Ascending aorta (tissue), 2 donors: ENCODE measurements at regions not wholly inside any gene's neighbourhood (a gene's known extent, or its start where the extent isn't known, plus 50 kb on each side); places are given as distances from the start of the nearest gene placed in this dataset.
A peak's percentile ranks its signal among the peaks of the same experiment; 100 is the strongest.

Experiments
- DNase-seq, 2 donors: peaks; one replicate each; pipeline ENCODE4 v3.0.0-alpha.2; 2019; ENCODE audit warnings: low spot score in 2 of 2
- H3K27ac ChIP-seq, 2 donors: fragments of 200-600 bp; sonication (generic); one replicate each; pipeline ENCODE4 v1.5.1; 2016 to 2017; ENCODE audit warnings: mild to moderate bottlenecking in 1 of 2
- H3K27me3 ChIP-seq: fragments of 200-600 bp; sonication (generic); one replicate; pipeline ENCODE4 v1.5.1; 2017
- H3K36me3 ChIP-seq, 2 donors: fragments of 200-600 bp; sonication (generic); one replicate each; pipeline ENCODE4 v1.5.1; 2016
- H3K4me1 ChIP-seq, 2 donors: fragments of 200-600 bp; sonication (generic); one replicate each; pipeline ENCODE4 v1.5.1; 2016 to 2017; ENCODE audit warnings: mild to moderate bottlenecking in 1 of 2
- H3K4me3 ChIP-seq, 2 donors: fragments of 200-600 bp; sonication (generic); one replicate each; pipeline ENCODE4 v1.5.1; 2016 to 2017; ENCODE audit warnings: mild to moderate bottlenecking in 1 of 2
- H3K9me3 ChIP-seq, 2 donors: fragments of 200-600 bp; sonication (generic); one replicate each; pipeline ENCODE4 v1.5.1; 2016
- CTCF ChIP-seq, 3 experiments: fragments of 200-600 bp in 2 of 3; fragments of 450-650 bp in 1 of 3; sonication (generic) in 2 of 3; IDR thresholded peaks; one replicate each; pipeline ENCODE4 v1.5.1; 2016 to 2019; ENCODE audit warnings: antibody characterized with exemption in 3 of 3, mild to moderate bottlenecking in 1 of 3, moderate library complexity in 1 of 3
- intact Hi-C: fragments of 100-400 bp; cut with DNase I; formaldehyde crosslinking; loops from one replicate; pipeline ENCODE4 v1.15.1; 2023

- no peak for DNase-seq
- Histone ChIP-seq H3K36me3 (peaks cover 0 to 2% of the 10 kb centered on the region in 2 donors), H3K4me3 (no peak overlapping the region), H3K27me3 (no peaks in the 10 kb centered on the region), H3K27ac (peak overlapping the region in 1 of 2 donors; percentile 79), H3K4me1 (peaks cover 0 to 3% of the 10 kb centered on the region in 2 donors), H3K9me3 (no peaks in the 10 kb centered on the region)
- TF ChIP-seq CTCF (IDR thresholded peaks at IDR 0.05), result no peak
- intact Hi-C loops, result no loop called here
Observed at GRCh38 chr12:104855599-104855998, 102.5 kb downstream of the SLC41A2 start.

GRCh38 chr12:104852896-104853295 lies 105.2 kb downstream of the SLC41A2 start:
- intact Hi-C loops, result no loop called here
- no peak for DNase-seq
- Histone ChIP-seq H3K27ac (no peak overlapping the region), H3K4me1 (peaks cover 0 to 3% of the 10 kb centered on the region in 2 donors), H3K27me3 (no peaks in the 10 kb centered on the region), H3K36me3 (no peaks in the 10 kb centered on the region), H3K9me3 (no peaks in the 10 kb centered on the region), H3K4me3 (no peak overlapping the region)
- TF ChIP-seq CTCF (IDR thresholded peaks at IDR 0.05), result no peak

DNA sequence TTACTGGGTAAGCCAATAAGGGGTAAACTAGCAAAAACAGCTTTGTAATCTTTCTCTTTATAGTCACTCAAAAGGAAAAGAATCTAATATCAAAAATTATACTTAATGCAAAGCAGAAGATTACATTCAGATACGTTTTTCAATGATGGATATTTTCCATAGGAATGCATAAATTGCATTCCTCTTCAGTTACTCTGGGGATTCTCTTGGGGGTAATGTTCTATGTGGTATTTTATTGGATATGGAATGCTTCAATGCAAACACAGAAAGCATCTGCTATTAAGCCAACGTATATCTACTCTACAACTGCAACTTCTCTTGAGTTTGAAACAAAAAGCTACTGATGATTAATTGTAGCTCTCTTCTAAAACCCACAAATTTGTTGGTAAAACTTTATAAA lies 106.0 kb downstream of the SLC41A2 start:
- no peaks in the 10 kb centered on the region for H3K27me3 ChIP-seq
- no peak overlapping the region for H3K4me3 ChIP-seq
- no peak for TF ChIP-seq CTCF (IDR thresholded peaks at IDR 0.05)
- intact Hi-C loops, result no loop called here
- no peak overlapping the region for H3K27ac ChIP-seq
- no peak for DNase-seq
- H3K36me3 ChIP-seq, result no peaks in the 10 kb centered on the region
- no peaks in the 10 kb centered on the region for H3K9me3 ChIP-seq
- peaks cover 0 to 3% of the 10 kb centered on the region in 2 donors for H3K4me1 ChIP-seq

DNA sequence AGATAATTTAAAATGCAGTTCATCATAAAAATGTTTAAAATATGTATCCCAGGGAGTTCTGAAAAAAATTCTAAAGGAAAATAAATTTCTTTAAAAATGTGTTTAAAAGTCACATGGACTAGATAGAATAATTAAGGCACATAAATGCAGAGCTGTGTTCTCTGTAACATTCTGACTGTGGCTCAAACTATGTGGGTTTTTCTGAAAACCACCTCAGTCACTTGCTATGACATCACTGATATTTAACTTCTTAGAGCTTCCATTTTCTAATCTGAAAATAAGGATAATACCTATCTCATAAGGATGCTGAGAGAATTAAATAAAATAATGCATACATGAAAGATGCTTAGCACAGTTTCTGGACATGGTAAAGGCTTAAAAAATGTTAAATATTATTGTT lies 107.3 kb downstream of the SLC41A2 start:
- TF ChIP-seq CTCF (IDR thresholded peaks at IDR 0.05), result no peak
- DNase-seq, result no peak
- Histone ChIP-seq H3K27me3 (no peaks in the 10 kb centered on the region), H3K27ac (no peak overlapping the region), H3K4me1 (peaks cover 2 to 4% of the 10 kb centered on the region in 2 donors), H3K9me3 (no peaks in the 10 kb centered on the region), H3K4me3 (no peak overlapping the region), H3K36me3 (no peaks in the 10 kb centered on the region)
- intact Hi-C loops, result no loop called here

GRCh38 chr12:104846056-104846767 lies 111.9 kb downstream of the SLC41A2 start:
- no peak overlapping the region for H3K4me3 ChIP-seq

More at GRCh38 chr12:104846056-104846767, 111.9 kb downstream of the SLC41A2 start:
- Histone ChIP-seq H3K27me3 (no peaks in the 10 kb centered on the region), H3K9me3 (no peaks in the 10 kb centered on the region), H3K4me1 (peaks cover 4 to 8% of the 10 kb centered on the region in 2 donors), H3K27ac (no peak overlapping the region), H3K36me3 (no peaks in the 10 kb centered on the region)
- intact Hi-C loops, result no loop called here
- TF ChIP-seq CTCF (IDR thresholded peaks at IDR 0.05), result no peak
- DNase-seq, result no peak
